A673 (cell line): ENCODE measurements at regions not wholly inside any gene's neighbourhood (a gene's known extent, or its start where the extent isn't known, plus 50 kb on each side); places are given as distances from the start of the nearest gene placed in this dataset.

Experiments used
- BruUV-seq: library from RNA; stranded (reverse); fragments of 400-500 nt; replicated peaks from 2 replicates; lab custom pipeline; 2021; lab: Mats Ljungman, UMichigan
- CTCF ChIA-PET: fragments of 300-600 bp; sonication (Branson Sonifier 250); formaldehyde crosslinking; loops from one replicate; lab custom pipeline; 2022; ENCODE audit warnings: antibody characterized with exemption; lab: Charles Lee
- POLR2A ChIA-PET: fragments of 300-600 bp; sonication (Branson Sonifier 250); formaldehyde crosslinking; loops from one replicate; lab custom pipeline; 2022; ENCODE audit warnings: antibody characterized with exemption; ENCODE audit not compliant: low non-redundant PET; lab: Charles Lee
- DNase-seq: peaks from one replicate; pipeline ENCODE4 v3.0.0-alpha.2; 2015; ENCODE audit warnings: low spot score
- H3K27ac ChIP-seq: fragments of 200-600 bp; sonication (generic); 2 replicates; pipeline ENCODE4 v1.5.1; 2016; ENCODE audit warnings: mixed run types, low read depth, mild to moderate bottlenecking, mixed read lengths, antibody characterized with exemption, low read length; ENCODE audit not compliant: poor library complexity, severe bottlenecking
- H3K27me3 ChIP-seq: fragments of 200-600 bp; sonication (generic); replicated peaks from 2 replicates; pipeline ENCODE4 v1.6.1; 2017; ENCODE audit warnings: mixed run types, low read depth, mild to moderate bottlenecking, mixed read lengths, antibody characterized with exemption, low read length; ENCODE audit not compliant: insufficient read depth, poor library complexity
- H3K36me3 ChIP-seq: fragments of 200-600 bp; sonication (generic); 2 replicates; pipeline ENCODE4 v1.6.1; 2016; ENCODE audit warnings: mixed run types, mild to moderate bottlenecking, mixed read lengths, antibody characterized with exemption, low read length; ENCODE audit not compliant: insufficient read depth, poor library complexity, severe bottlenecking
- H3K4me1 ChIP-seq: fragments of 200-600 bp; sonication (generic); 2 replicates; pipeline ENCODE4 v1.6.1; 2017; ENCODE audit warnings: mixed run types, mild to moderate bottlenecking, mixed read lengths, antibody characterized with exemption, low read length; ENCODE audit not compliant: insufficient read depth, poor library complexity, severe bottlenecking
- H3K4me3 ChIP-seq: fragments of 200-600 bp; sonication (generic); 2 replicates; pipeline ENCODE4 v1.5.1; 2016; ENCODE audit warnings: low read depth, mixed run types, mild to moderate bottlenecking, mixed read lengths, low read length; ENCODE audit not compliant: poor library complexity, severe bottlenecking
- H3K9me3 ChIP-seq: fragments of 200-600 bp; sonication (generic); 2 replicates; pipeline ENCODE4 v1.6.1; 2016; ENCODE audit warnings: mixed run types, low read depth, mild to moderate bottlenecking, mixed read lengths, antibody characterized with exemption, low read length; ENCODE audit not compliant: poor library complexity, severe bottlenecking
- EZH2 ChIP-seq: fragments of 200-600 bp; sonication (generic); IDR thresholded peaks from 2 replicates; pipeline ENCODE4 v1.6.1; 2017; ENCODE audit warnings: borderline replicate concordance, low read depth, mild to moderate bottlenecking, mixed read lengths, antibody characterized with exemption, low read length; ENCODE audit not compliant: poor library complexity, severe bottlenecking
- intact Hi-C: fragments of 100-400 bp; cut with micrococcal nuclease; formaldehyde crosslinking; loops from one replicate; pipeline ENCODE4 v1.10.0; 2022; ENCODE audit not compliant: unreplicated experiment
- TF ChIP-seq, protein P1 (sequence below): fragments of 300-800, 200-600 bp; sonication (generic); conservative IDR thresholded peaks from 2 replicates; pipeline ENCODE4 v1.5.1; 2017; ENCODE audit warnings: low read depth, mild to moderate bottlenecking, antibody characterized with exemption, low read length, moderate library complexity, mixed read lengths

DNA sequence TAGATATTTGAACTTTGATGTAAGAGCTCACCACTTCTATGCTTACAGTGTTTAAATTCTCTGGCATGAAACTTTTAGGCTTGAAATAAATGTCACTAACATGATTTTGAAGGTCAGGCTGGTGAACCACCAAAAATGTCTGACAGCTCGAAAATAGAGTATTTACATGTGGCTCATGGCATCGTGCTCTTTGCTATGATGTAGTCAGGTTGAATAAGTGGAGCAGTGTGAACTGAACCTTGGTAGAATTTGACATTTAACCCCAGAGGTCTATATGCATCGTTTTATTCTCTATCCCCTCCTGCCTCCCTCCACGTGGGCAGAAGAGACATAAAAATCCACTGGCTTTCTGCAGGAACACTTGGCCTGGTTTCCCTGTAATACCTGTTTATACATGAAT lies 369.7 kb upstream of the ATP2B1 start:
- POLR2A ChIA-PET: no interaction called here
- no peak overlapping the region for H3K4me3 ChIP-seq
- CTCF ChIA-PET: no interaction called here
- DNase-seq: no peak
- no peaks in the 10 kb centered on the region for H3K36me3 ChIP-seq
- H3K9me3 ChIP-seq: no peaks in the 10 kb centered on the region
- no peaks in the 10 kb centered on the region for H3K4me1 ChIP-seq
- H3K27me3 ChIP-seq: no peaks in the 10 kb centered on the region
- intact Hi-C loops: no loop called here
- no TSS peak for BruUV-seq
- no peak overlapping the region for H3K27ac ChIP-seq
- no peak for TF ChIP-seq EZH2
- TF ChIP-seq, protein P1, sequence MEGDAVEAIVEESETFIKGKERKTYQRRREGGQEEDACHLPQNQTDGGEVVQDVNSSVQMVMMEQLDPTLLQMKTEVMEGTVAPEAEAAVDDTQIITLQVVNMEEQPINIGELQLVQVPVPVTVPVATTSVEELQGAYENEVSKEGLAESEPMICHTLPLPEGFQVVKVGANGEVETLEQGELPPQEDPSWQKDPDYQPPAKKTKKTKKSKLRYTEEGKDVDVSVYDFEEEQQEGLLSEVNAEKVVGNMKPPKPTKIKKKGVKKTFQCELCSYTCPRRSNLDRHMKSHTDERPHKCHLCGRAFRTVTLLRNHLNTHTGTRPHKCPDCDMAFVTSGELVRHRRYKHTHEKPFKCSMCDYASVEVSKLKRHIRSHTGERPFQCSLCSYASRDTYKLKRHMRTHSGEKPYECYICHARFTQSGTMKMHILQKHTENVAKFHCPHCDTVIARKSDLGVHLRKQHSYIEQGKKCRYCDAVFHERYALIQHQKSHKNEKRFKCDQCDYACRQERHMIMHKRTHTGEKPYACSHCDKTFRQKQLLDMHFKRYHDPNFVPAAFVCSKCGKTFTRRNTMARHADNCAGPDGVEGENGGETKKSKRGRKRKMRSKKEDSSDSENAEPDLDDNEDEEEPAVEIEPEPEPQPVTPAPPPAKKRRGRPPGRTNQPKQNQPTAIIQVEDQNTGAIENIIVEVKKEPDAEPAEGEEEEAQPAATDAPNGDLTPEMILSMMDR: no peak

DNA sequence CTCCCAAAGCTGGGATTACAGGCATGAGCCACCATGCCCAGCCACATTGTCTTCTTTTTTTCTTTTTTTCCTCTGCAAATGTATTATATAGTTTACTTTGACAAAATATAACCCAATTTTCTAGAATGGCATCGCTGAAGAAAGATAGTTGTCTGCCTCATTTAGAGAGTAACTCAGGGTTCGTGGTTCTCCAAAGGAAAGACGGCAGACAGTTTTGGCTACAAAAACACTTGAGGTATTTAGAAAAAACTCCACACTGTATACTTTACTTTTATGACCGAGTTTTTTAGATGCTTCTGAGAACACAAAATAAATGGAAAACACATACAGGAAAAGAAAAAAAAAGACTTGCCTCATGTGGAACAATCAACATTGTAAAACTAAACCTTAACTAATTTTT lies 369.1 kb upstream of the ATP2B1 start:
- Histone ChIP-seq H3K27me3 (no peaks in the 10 kb centered on the region), H3K9me3 (no peaks in the 10 kb centered on the region), H3K4me1 (no peaks in the 10 kb centered on the region), H3K4me3 (no peak overlapping the region), H3K27ac (no peak overlapping the region), H3K36me3 (no peaks in the 10 kb centered on the region)
- BruUV-seq: no TSS peak
- TF ChIP-seq, protein P1: no peak
- TF ChIP-seq EZH2: no peak
- POLR2A ChIA-PET: no interaction called here
- CTCF ChIA-PET: no interaction called here
- intact Hi-C loops: no loop called here
- DNase-seq: no peak

GRCh38 chr12:90076851-90077319 lies 368.2 kb upstream of the ATP2B1 start:
- POLR2A ChIA-PET: no interaction called here
- Histone ChIP-seq H3K4me1 (no peaks in the 10 kb centered on the region), H3K36me3 (no peaks in the 10 kb centered on the region), H3K4me3 (no peak overlapping the region), H3K27ac (no peak overlapping the region), H3K27me3 (no peaks in the 10 kb centered on the region), H3K9me3 (no peaks in the 10 kb centered on the region)
- TF ChIP-seq, protein P1: no peak
- TF ChIP-seq EZH2: no peak
- DNase-seq: no peak
- BruUV-seq: no TSS peak
- intact Hi-C loops: no loop called here
- CTCF ChIA-PET: no interaction called here
